A549 (cell line): ENCODE measurements at regions not wholly inside any gene's neighbourhood (a gene's known extent, or its start where the extent isn't known, plus 50 kb on each side); places are given as distances from the start of the nearest gene placed in this dataset.

ENCODE experiments used
- RFX5 ChIP-seq: fragments of 450-650 bp; IDR thresholded peaks from 2 replicates; pipeline ENCODE4 v1.7.1; 2014; ENCODE audit warnings: antibody characterized with exemption, mild to moderate bottlenecking, moderate library complexity
- TF ChIP-seq, protein P1 (sequence below): fragments of >200 bp; sonication (Bioruptor Twin); formaldehyde crosslinking; IDR thresholded peaks from 3 replicates; pipeline ENCODE4 v1.5.1; 2016
- TF ChIP-seq, protein P2 (sequence below): fragments of 200-600 bp; sonication (generic); IDR thresholded peaks from 2 replicates; pipeline ENCODE4 v1.6.1; 2016; ENCODE audit warnings: antibody characterized with exemption, mild to moderate bottlenecking, moderate library complexity

DNA sequence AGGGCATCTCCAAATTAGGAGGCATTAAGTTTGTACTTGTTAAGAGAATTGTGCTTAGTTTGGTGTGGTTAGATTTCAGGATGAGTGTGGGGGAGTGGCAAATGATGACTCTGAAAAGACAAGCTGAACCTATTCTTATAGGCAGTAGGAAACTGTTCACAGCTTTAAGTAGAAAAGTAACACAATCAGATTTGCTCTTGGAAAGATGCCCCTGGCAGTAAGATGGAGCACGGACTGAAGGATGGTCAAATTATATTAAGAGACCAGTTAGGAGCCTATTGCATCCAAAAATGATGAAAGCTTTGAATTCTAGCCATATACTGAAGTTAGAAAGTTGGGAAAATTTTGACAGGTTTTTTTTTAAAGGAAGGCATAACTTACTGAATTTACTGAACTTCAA, 254.2 kb upstream of the MEF2C start:
- TF ChIP-seq, protein P1, sequence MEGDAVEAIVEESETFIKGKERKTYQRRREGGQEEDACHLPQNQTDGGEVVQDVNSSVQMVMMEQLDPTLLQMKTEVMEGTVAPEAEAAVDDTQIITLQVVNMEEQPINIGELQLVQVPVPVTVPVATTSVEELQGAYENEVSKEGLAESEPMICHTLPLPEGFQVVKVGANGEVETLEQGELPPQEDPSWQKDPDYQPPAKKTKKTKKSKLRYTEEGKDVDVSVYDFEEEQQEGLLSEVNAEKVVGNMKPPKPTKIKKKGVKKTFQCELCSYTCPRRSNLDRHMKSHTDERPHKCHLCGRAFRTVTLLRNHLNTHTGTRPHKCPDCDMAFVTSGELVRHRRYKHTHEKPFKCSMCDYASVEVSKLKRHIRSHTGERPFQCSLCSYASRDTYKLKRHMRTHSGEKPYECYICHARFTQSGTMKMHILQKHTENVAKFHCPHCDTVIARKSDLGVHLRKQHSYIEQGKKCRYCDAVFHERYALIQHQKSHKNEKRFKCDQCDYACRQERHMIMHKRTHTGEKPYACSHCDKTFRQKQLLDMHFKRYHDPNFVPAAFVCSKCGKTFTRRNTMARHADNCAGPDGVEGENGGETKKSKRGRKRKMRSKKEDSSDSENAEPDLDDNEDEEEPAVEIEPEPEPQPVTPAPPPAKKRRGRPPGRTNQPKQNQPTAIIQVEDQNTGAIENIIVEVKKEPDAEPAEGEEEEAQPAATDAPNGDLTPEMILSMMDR: no peak
- TF ChIP-seq, protein P2, sequence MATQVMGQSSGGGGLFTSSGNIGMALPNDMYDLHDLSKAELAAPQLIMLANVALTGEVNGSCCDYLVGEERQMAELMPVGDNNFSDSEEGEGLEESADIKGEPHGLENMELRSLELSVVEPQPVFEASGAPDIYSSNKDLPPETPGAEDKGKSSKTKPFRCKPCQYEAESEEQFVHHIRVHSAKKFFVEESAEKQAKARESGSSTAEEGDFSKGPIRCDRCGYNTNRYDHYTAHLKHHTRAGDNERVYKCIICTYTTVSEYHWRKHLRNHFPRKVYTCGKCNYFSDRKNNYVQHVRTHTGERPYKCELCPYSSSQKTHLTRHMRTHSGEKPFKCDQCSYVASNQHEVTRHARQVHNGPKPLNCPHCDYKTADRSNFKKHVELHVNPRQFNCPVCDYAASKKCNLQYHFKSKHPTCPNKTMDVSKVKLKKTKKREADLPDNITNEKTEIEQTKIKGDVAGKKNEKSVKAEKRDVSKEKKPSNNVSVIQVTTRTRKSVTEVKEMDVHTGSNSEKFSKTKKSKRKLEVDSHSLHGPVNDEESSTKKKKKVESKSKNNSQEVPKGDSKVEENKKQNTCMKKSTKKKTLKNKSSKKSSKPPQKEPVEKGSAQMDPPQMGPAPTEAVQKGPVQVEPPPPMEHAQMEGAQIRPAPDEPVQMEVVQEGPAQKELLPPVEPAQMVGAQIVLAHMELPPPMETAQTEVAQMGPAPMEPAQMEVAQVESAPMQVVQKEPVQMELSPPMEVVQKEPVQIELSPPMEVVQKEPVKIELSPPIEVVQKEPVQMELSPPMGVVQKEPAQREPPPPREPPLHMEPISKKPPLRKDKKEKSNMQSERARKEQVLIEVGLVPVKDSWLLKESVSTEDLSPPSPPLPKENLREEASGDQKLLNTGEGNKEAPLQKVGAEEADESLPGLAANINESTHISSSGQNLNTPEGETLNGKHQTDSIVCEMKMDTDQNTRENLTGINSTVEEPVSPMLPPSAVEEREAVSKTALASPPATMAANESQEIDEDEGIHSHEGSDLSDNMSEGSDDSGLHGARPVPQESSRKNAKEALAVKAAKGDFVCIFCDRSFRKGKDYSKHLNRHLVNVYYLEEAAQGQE: no peak
- TF ChIP-seq RFX5: no peak
